GM18907 (cell line): ENCODE measurements at regions not wholly inside any gene's neighbourhood (a gene's known extent, or its start where the extent isn't known, plus 50 kb on each side); places are given as distances from the start of the nearest gene placed in this dataset.
"Not testable (repeated sequence)": the region's sequence is repeated elsewhere in the genome, so short reads cannot be mapped to it uniquely, and the experiment has no call there.

Experiments used
- ATAC-seq: cut with Tn5 transposase; IDR thresholded peaks from one replicate; pipeline ENCODE4 v1.9.1; 2021; ENCODE audit warnings: mild to moderate bottlenecking, moderate library complexity; ENCODE audit not compliant: unreplicated experiment

DNA sequence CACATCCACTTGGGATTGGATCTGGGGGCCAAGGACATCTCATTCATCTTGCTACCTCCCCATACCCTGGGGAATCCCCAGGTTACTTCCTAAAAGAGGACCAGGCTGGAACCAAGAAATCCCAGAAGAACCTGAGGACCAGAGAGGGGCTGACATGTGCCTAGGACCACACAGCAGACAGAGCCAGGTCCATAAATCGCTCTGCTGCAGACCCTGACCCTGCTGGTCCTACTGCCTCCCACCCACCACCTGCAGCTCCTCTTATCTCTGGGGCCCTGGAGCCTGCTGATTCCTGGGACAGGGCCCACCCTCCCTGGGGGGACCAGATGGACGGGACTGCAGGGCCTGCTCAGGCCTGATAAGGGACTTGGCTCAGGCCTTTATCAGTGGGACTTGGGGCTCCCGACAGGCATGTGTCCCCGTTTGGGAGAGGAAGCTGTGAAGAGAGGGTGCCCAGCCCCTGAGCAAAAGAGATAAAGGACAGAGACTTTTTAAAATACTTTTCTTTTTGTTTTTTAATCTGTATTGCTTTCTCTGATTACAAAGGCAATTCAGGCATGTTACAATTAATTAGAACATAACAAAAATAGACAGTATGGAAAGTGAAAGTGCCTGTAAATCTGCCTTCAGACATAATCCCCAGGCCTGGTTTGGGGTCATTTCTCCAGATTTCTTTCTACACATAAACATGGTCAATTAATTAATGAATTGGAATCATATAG lies 101.3 kb upstream of the LARP1 start:
- ATAC-seq: no peak

DNA sequence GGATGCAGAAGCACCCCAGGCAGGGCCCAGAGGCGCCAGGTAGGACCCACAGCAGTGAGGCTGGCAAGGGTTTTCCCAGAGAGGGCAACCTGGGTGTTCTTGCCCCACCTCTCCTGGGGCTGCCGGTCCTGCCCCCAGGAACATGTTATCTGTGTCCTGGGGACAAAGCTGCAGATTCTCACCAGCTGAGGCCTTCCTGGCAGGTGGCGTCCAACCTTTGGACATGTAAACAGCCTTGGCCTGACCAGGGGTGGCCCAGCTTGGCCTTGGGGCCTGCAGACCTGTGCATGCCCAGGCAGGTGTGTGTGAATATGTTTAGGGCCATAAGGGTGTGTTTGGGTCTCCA lies 101.8 kb upstream of the LARP1 start:
- ATAC-seq: no peak

DNA sequence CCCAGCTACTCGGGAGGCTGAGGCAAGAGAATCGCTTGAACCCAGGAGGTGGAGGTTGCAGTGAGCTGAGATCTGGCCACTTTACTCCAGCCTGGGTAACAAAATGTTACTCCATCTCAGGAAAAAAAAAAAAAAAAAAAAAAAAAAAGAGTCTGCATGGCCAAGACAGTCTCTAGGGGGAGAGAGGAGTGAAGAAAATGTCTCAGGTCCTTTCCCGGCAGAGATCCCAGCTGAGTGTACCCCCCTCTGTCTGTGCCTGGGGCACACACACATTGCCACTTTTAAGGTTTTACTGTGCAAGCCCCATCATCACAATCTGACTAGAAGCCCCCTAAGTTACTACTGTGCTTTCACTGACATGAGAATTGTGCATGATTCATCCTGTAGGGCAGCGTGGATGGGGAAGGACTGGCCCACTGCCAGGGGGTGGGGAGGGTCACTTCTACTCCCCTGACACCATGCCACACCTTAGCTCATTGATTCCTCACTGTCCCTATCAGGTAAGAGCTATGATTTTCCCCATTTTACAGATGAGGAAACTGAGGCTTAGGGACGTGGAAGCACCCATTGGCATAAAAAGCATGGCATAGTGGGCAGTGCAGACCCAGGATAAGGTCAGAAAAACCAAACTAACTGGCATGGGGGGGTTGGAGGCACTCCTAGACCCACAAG lies 102.3 kb upstream of the LARP1 start:
- no peak for ATAC-seq

- not testable (repeated sequence) for ATAC-seq
Measured at GRCh38 chr5:154651795-154652194, 103.4 kb upstream of the LARP1 start.

DNA sequence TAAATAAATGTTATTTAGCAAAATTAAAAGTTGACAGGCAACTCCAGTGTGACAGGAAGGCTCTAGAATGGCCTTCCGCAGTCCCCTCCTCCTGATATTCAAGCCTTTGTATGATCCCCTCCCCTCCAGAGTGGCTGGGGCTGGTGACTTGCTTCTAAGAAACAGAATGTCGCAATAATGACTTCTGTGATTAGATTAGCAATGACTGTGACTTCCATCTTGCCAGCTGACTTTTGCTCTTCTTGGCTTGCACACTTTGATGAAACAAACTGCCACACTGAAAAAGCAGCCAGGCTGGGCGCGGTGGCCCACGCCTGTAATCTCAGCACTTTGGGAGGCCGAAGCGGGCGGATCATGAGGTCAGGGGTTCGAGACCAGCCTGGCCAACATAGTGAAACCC lies 106.5 kb upstream of the LARP1 start:
- ATAC-seq: no peak

- no peak for ATAC-seq
Measured at GRCh38 chr5:154648229-154648628, 106.9 kb upstream of the LARP1 start.

- peak; percentile 23 for ATAC-seq
Measured at GRCh38 chr5:154647761-154648145, 107.4 kb upstream of the LARP1 start.

GRCh38 chr5:154647114-154647760 lies 107.9 kb upstream of the LARP1 start:
- ATAC-seq: peak; percentile 80

- ATAC-seq: no peak
Measured at GRCh38 chr5:154646745-154647113, 108.4 kb upstream of the LARP1 start.

DNA sequence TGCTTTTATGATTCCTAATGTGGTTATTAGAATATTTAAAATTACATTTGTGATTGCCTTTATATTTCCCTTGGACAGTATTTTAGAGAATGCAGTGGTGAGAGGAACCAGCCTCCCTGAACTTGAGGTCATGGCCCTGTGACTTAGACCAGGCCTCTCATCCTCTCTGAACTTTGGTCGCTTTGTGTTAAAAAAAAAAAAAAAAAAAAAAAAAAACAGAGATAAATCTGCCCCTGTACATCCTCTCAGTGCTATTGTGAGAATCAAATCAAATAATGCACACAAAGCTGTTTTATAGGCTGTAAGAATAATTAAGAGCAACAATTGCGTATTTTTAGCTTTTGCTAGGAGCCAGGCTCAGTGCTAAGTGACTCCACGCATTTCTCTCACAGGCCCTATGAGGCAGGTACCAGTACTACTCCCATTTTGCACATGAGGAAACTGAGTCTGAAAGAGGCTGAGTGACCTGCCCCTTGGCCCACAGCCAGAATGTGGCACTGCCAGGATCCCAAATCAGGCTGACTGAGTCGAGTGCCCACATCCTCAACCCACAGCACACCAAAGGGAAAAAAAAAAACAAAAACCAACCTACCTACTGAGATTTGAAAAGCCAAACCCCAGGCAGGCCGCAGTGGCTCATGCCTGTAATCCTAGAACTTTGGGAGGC lies 110.3 kb upstream of the LARP1 start:
- no peak for ATAC-seq

DNA sequence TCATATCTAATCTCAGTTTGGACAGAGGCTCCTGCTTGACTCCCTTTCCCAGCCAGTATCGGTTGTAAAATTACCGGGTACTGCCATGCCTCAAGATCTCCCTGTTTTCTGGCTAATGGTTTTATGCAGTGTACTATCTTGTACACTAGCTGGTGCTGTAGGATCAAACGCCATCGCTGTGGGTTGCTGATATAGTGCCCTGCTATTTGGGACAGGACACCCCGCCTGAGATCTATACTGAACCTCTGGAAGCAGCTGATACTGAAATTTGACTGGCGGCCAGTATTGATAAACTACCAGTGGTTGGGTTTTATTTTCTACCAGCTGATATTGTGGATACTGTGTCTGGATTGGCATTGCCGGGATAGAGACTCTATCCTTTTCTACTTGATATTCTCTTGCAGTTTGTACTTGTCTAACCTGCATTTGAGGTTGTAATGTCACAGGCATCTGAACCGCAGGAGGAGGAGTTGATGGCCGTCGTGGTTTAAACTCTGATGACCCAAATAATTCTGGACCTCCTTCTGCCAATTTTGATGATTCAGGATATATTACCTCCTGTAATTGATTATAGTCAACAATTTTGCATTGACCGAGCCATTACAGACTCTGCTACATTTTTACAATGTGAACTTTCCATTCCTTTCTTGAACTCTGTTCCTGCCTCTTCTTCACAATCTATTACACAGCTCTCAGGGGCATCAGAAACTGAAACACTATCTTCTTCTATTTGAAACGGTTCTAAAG lies 112.5 kb upstream of the LARP1 start:
- no peak for ATAC-seq

DNA sequence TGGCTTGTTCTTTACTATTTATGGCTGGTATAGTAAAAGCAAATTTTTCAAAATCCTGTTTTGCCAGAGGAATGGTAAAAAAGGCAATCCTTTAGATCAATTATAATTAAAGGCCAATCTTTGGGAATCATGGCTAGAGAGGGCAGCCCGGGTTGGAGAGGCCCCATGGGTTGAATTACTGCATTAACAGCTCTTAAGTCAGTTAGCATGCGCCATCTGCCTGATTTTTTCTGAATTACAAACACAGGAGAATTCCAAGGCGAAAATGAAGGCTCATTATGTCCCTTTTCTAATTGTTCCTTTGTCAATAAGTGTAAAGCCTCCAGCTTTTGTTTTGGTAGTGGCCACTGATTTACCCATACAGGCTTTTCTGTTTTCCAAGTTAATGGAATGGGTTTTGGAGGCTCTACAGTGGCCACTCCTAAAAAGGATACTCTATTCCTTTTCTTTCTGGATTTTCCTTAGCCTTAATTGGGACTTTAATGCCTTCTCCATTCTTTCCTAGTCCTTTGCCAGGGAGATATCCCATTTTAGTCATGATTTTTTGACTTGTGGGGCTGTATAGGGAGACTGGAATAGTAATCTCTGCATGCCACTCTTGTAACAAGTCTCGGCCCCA lies 114.9 kb upstream of the LARP1 start:
- ATAC-seq: not testable (repeated sequence)

- not testable (repeated sequence) for ATAC-seq
Measured at GRCh38 chr5:154636786-154637185, 118.4 kb upstream of the LARP1 start.

- not testable (repeated sequence) for ATAC-seq
Measured at GRCh38 chr5:154636271-154636670, 118.9 kb upstream of the LARP1 start.

DNA sequence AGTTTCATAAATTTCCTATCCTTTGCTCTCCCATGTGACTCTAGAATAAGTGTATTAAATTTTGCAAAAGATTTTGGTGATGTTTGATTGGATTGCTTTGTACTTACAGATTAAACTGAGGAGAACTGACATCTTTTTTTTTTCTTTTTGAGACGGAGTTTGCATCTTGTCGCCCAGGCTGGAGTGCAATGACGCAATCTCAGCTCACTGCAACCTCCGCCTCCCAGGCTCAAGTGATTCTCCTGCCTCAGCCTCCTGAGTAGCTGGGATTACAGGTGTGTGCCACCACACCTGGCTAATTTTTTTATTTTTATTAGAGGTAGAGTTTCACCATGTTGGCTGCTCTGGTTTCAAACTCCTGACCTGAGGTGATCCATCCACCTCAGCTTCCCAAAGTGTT lies 121.4 kb upstream of the LARP1 start:
- ATAC-seq: not testable (repeated sequence)

DNA sequence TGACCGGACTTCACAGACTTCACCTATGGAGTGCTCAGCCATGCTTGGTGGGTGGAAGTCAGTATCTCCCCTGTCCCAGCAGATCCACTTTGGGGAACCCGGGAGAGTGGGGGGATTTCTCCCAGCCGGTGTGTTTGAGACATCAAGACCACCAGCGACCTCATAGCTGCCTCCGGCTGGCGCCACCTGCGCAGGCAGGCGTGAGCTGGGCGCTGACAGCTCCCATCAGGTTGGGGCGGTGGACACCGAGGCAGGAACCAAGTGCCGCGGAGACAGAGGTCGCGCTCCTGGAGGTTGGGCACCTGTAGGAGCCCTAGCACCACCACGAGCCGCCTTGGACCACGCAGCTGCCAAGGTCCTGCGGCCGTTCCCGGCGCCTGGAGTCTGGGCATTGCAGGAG lies 124.0 kb upstream of the LARP1 start:
- no peak for ATAC-seq

DNA sequence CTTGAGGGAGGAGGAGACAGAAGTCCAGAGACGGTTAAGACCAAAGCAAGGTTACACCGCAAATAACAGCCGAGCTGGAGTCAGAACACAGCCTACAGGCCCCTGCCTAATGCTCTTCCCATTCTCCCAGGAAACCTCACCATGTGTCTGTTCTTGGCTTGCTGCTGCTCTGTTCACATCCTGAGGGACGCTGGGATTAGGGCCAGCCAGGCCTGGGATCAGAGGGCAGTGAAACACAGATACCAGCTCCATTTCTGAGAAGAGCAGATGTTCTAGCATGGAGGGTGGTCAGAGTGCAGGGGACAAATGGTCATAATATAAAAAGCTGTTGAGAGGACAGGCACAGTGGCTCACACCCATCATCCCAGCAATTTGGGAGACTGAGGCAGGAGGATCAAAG lies 124.8 kb upstream of the LARP1 start:
- no peak for ATAC-seq

- ATAC-seq: no peak
Measured at GRCh38 chr5:154628685-154629084, 126.5 kb upstream of the LARP1 start.

DNA sequence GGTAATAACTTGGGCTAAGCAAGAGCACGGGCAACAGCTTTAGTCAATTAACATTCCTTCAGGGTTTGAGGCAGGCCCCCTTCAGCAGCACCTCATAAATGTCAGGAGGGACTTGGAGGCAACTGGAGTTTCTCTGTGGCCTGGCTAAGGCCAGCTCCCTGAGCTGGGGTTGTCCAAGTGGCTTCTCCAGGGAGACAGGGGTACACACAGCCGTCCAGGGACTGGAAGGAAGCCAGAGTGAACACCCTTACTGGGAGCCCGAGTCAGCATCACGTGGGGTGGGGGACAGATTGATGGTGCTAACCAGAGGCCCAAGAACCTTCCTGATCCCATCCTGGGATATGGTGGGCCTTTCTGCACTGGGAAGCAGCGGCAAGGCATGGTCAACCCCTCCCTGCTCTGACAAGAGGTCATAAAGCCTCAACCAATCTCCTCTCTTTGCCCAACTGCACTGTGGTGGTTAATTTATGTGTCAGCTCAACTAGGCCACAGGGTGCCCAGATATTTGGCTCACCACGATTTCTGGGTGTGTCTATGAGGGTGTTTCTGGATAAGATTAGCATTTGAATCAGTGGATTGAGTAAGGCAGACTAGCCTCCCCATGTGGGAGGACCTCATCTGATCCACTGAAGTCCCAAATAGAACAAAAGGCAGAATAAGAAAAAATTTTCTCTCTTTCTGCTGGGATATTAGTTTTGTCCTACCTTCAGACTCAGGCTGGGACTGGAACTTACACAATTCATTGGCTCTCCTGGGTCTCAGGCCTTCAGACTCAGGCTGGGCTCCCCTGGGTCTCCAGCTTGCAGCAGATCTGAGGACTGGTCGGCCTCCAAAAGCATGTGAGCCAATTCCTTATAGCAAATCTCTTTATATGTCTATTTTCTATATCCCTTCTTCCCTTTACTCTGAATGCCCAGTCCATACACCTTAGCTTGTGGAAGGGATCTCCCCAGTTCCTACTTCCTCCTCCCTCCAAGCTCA lies 127.2 kb upstream of the LARP1 start:
- ATAC-seq: no peak
